ACC112 (cell line): ENCODE measurements at regions not wholly inside any gene's neighbourhood (a gene's known extent, or its start where the extent isn't known, plus 50 kb on each side); places are given as distances from the start of the nearest gene placed in this dataset.
"Not testable (repeated sequence)": the region's sequence is repeated elsewhere in the genome, so short reads cannot be mapped to it uniquely, and the experiment has no call there.

Experiments
- H2AFZ ChIP-seq: fragments of 200-600 bp; sonication (generic); one replicate; pipeline ENCODE4 v1.6.0; 2017; ENCODE audit warnings: antibody characterized with exemption, low read length; ENCODE audit not compliant: unreplicated experiment
- H3K27ac ChIP-seq: fragments of 200-600 bp; sonication (generic); 2 replicates; pipeline ENCODE4 v1.5.1; 2014; ENCODE audit warnings: low read depth, mild to moderate bottlenecking, antibody characterized with exemption, low read length, moderate library complexity
- H3K27me3 ChIP-seq: fragments of 200-600 bp; sonication (generic); 2 replicates; pipeline ENCODE4 v1.6.1; 2014; ENCODE audit warnings: mild to moderate bottlenecking, antibody characterized with exemption, low read length, moderate library complexity, mixed read lengths; ENCODE audit not compliant: insufficient read depth
- H3K36me3 ChIP-seq: fragments of 200-600 bp; sonication (generic); 2 replicates; pipeline ENCODE4 v1.6.1; 2016; ENCODE audit warnings: mild to moderate bottlenecking, antibody characterized with exemption, low read length, moderate library complexity, mixed read lengths; ENCODE audit not compliant: insufficient read depth
- H3K4me1 ChIP-seq: fragments of 200-600 bp; sonication (generic); one replicate; pipeline ENCODE4 v1.6.1; 2016; ENCODE audit warnings: low read length, mixed read lengths; ENCODE audit not compliant: insufficient read depth, unreplicated experiment, control insufficient read depth
- H3K4me3 ChIP-seq: fragments of 200-600 bp; sonication (generic); 2 replicates; pipeline ENCODE4 v1.5.1; 2014; ENCODE audit warnings: mild to moderate bottlenecking, low read depth, low read length
- H3K79me2 ChIP-seq: fragments of 200-600 bp; sonication (generic); one replicate; pipeline ENCODE4 v1.6.0; 2016; ENCODE audit warnings: low read length; ENCODE audit not compliant: control insufficient read depth, unreplicated experiment, insufficient read depth

GRCh38 chr4:45453258-45453853 is 670.5 kb downstream of the GABRG1 start:
- H3K27ac ChIP-seq = no peak overlapping the region
- no peaks in the 10 kb centered on the region for H3K4me1 ChIP-seq
- H3K27me3 ChIP-seq = no peaks in the 10 kb centered on the region
- no peaks in the 10 kb centered on the region for H3K79me2 ChIP-seq
- no peak overlapping the region for H3K4me3 ChIP-seq
- no peak overlapping the region for H2AFZ ChIP-seq
- H3K36me3 ChIP-seq = no peaks in the 10 kb centered on the region

DNA sequence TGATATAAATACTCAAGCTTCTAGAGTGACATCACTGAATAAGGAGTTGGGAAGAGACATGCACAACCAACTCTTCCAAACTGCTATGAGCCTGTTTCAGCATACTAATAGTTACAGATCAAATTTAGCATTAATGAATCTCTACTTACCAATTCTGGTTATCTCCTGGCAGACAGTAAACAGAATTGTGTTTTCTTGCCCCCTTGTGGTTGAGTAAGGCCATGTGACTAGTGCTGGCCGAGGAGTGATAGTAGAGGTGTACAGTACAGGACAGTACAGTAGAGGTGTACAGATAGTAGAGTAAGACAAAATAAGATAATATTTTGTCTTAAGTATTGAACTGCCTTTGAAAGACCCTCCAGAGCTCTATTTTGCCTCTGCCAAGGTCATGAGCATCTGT is 681.4 kb downstream of the GABRG1 start:
- Histone ChIP-seq H3K4me3 (no peak overlapping the region), H3K27ac (no peak overlapping the region), H3K79me2 (no peaks in the 10 kb centered on the region), H2AFZ (no peak overlapping the region), H3K36me3 (no peaks in the 10 kb centered on the region), H3K27me3 (no peaks in the 10 kb centered on the region), H3K4me1 (no peaks in the 10 kb centered on the region)

GRCh38 chr4:45438047-45438446 is 685.8 kb downstream of the GABRG1 start:
- no peaks in the 10 kb centered on the region for H3K27me3 ChIP-seq
- H3K79me2 ChIP-seq = no peaks in the 10 kb centered on the region

DNA sequence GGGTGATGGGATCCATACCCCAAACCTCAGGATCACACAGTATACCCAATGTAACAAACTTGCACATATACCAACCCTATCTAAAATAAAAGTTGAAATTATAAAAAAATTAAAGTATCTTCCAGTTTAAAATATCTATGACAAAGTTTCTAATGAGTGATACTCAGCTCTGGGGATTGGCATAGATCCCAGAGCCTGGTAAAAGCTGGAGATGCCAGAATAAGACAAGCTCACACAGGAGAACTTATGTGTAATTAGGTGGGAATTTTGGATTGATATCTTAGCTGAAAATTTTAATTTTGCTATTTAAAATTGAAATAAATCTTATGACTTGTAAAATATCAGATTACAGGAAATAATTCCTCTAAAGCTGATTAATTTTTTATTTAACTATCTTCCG is 686.5 kb downstream of the GABRG1 start:
- Histone ChIP-seq H3K27ac (no peak overlapping the region), H2AFZ (no peak overlapping the region), H3K36me3 (no peaks in the 10 kb centered on the region), H3K4me1 (no peaks in the 10 kb centered on the region), H3K27me3 (no peaks in the 10 kb centered on the region), H3K79me2 (no peaks in the 10 kb centered on the region), H3K4me3 (no peak overlapping the region)

More at GRCh38 chr4:45438047-45438446, 685.8 kb downstream of the GABRG1 start:
- H2AFZ ChIP-seq = no peak overlapping the region
- no peak overlapping the region for H3K27ac ChIP-seq
- no peak overlapping the region for H3K4me3 ChIP-seq
- no peaks in the 10 kb centered on the region for H3K36me3 ChIP-seq
- H3K4me1 ChIP-seq = no peaks in the 10 kb centered on the region

DNA sequence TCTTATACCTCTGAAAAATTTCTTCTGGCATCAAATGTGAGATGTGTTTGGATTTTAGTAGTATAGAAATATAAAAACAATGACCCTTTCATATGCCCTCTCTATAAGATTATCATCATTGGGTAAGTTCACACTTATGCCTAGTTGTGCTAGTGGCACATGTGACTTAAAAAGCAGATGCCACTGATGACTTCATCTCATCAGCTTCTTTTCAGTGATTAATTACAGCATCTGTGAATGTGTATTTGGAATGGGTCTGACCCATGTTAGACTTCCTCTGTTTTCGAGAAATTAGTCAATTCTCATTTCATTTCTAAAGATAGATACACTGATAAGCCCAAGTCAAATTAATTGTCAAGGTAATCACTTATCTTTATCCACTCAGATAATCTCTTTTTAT is 698.7 kb downstream of the GABRG1 start:
- Histone ChIP-seq H3K27me3 (no peaks in the 10 kb centered on the region), H3K79me2 (no peaks in the 10 kb centered on the region), H3K4me3 (no peak overlapping the region), H3K4me1 (no peaks in the 10 kb centered on the region), H3K27ac (no peak overlapping the region), H3K36me3 (no peaks in the 10 kb centered on the region), H2AFZ (no peak overlapping the region)

GRCh38 chr4:45423896-45424295 is 697.5 kb upstream of the GNPDA2 start:
- Histone ChIP-seq H3K4me3 (no peak overlapping the region), H3K4me1 (no peaks in the 10 kb centered on the region), H3K79me2 (no peaks in the 10 kb centered on the region), H2AFZ (no peak overlapping the region), H3K36me3 (no peaks in the 10 kb centered on the region), H3K27me3 (no peaks in the 10 kb centered on the region), H3K27ac (no peak overlapping the region)

GRCh38 chr4:45420091-45420674 is 693.8 kb upstream of the GNPDA2 start:
- H3K27me3 ChIP-seq, H3K79me2 ChIP-seq, H3K27ac ChIP-seq, H3K4me3 ChIP-seq, H2AFZ ChIP-seq, H3K4me1 ChIP-seq, H3K36me3 ChIP-seq: not testable (repeated sequence)

- H2AFZ ChIP-seq = no peak overlapping the region
- no peaks in the 10 kb centered on the region for H3K4me1 ChIP-seq
- no peaks in the 10 kb centered on the region for H3K36me3 ChIP-seq
Measured at GRCh38 chr4:45410701-45411210, 684.4 kb upstream of the GNPDA2 start.

DNA sequence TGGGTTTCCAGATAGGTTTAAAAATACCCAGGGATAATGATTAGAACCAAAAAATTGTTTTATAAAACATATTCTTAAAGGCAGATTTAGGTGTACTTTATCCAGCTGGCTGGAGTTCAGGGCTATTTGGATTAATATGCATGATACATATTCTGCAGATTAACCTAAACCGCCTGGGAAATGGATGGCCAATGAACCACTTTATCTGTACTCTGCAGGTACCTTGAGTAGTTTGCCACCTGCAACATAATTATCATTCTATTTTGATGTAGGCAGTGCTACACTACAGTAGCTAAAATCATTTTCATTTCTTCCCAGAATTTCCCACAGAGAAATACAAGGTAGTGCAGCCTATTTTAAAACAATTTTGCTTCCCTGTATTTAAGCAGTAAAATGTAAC is 683.2 kb upstream of the GNPDA2 start:
- H3K79me2 ChIP-seq = no peaks in the 10 kb centered on the region
- no peaks in the 10 kb centered on the region for H3K27me3 ChIP-seq
- no peak overlapping the region for H2AFZ ChIP-seq
- H3K4me1 ChIP-seq = no peaks in the 10 kb centered on the region
- H3K27ac ChIP-seq = no peak overlapping the region
- H3K36me3 ChIP-seq = no peaks in the 10 kb centered on the region
- H3K4me3 ChIP-seq = no peak overlapping the region

More at GRCh38 chr4:45410701-45411210, 684.4 kb upstream of the GNPDA2 start:
- no peak overlapping the region for H3K27ac ChIP-seq
- no peaks in the 10 kb centered on the region for H3K79me2 ChIP-seq
- H3K4me3 ChIP-seq = no peak overlapping the region
- H3K27me3 ChIP-seq = no peaks in the 10 kb centered on the region

DNA sequence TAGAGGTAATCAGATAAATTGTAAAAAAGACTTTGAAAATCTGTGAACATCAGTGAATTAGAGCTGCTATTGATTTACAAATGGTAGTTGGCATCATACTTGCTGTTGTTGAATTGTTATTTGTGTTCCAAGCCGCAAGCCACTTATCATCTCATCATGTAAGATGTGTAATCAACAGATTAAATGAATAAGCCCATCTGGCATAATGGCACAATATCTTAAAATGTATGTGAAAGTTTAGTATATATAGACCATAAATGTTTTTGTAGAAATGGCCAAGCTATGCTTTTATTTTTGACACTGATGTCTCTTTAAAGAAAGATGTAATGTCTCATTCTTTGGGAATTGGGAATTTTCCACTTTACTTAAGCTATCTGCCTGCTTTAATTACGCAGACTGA is 682.6 kb upstream of the GNPDA2 start:
- Histone ChIP-seq H3K27me3 (no peaks in the 10 kb centered on the region), H2AFZ (no peak overlapping the region), H3K36me3 (no peaks in the 10 kb centered on the region), H3K4me3 (no peak overlapping the region), H3K27ac (no peak overlapping the region), H3K4me1 (no peaks in the 10 kb centered on the region), H3K79me2 (no peaks in the 10 kb centered on the region)

DNA sequence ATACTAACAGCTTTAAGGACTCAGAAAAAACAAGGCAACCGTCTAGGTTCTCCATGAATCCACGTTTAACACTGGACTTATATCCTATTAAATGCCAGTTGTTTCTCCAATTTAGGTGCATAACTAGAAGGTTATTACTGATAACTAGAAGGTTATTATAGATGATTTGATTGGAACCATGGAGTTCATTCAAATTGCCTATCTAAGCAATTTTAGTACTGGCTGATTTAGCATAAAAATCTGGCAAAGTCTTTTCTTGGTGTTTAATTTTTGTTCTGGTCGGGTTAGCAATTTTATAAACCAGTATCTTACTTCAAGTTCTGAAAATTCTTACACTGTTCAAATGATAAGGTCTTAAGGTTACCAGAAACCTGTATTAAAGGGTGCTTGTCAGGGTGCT is 672.8 kb upstream of the GNPDA2 start:
- no peak overlapping the region for H3K27ac ChIP-seq
- no peaks in the 10 kb centered on the region for H3K79me2 ChIP-seq
- H2AFZ ChIP-seq = no peak overlapping the region
- H3K4me1 ChIP-seq = no peaks in the 10 kb centered on the region
- H3K36me3 ChIP-seq = no peaks in the 10 kb centered on the region
- no peaks in the 10 kb centered on the region for H3K27me3 ChIP-seq
- H3K4me3 ChIP-seq = no peak overlapping the region
